ENCODE measurements at regions not wholly inside any gene's neighbourhood (a gene's known extent, or its start where the extent isn't known, plus 50 kb on each side); places are given as distances from the start of the nearest gene placed in this dataset.

GRCh38 chr5:163361450-163361849, 75.9 kb upstream of the CCNG1 start:
- no peaks in the 10 kb centered on the region for H4K20me1 ChIP-seq (replicated peaks; ENCODE audit: control insufficient read depth, extremely low read depth, insufficient read depth, low read length)
- H2AFZ ChIP-seq (ENCODE audit: low read depth, low read length), result no peak overlapping the region
- intact Hi-C loops (cut with micrococcal nuclease) (no loop called here), dilution Hi-C loops (cut with MboI; ENCODE audit: extremely low pct_ligation_motif_present, low sequenced_read_pairs) (no loop called here)
- H3K9me3 ChIP-seq (replicated peaks; ENCODE audit: control insufficient read depth, insufficient read depth, low read length), result no peaks in the 10 kb centered on the region
- no peak overlapping the region for H3K9ac ChIP-seq (replicated peaks; ENCODE audit: extremely low read depth, insufficient read depth, low read length)
- no peaks in the 10 kb centered on the region for H3K79me2 ChIP-seq (ENCODE audit: control insufficient read depth, insufficient read depth, low read length)
- TF ChIP-seq MAX (IDR thresholded peaks at IDR 0.05; ENCODE audit: insufficient read depth, insufficient read length), result no peak
- no peak for TF ChIP-seq CTCF (IDR thresholded peaks at IDR 0.05; ENCODE audit: extremely low read depth in 1 of 2, insufficient read depth in 1 of 2, low read depth in 1 of 2, low read length in 2 of 2)
- no peak for TF ChIP-seq JUN (IDR thresholded peaks at IDR 0.05; ENCODE audit: borderline replicate concordance, insufficient read depth, insufficient read length, low read depth)
- no peak for TF ChIP-seq MYC (IDR thresholded peaks at IDR 0.05; ENCODE audit: low read depth, low read length)
- TF ChIP-seq FOS (IDR thresholded peaks at IDR 0.05; ENCODE audit: borderline replicate concordance, insufficient read depth, low read length), result no peak
- TF ChIP-seq POLR2A (IDR thresholded peaks at IDR 0.05; ENCODE audit: low read depth, low read length), result no peak
- no peak for TF ChIP-seq EZH2 (IDR thresholded peaks at IDR 0.05; ENCODE audit: borderline replicate concordance, low read depth, low read length, severe bottlenecking)
- ChIA-PET POLR2A (no interaction called here), CTCF (no interaction called here)
- BruUV-seq (replicated peaks), result no TSS peak
- no peak overlapping the region for H3K4me2 ChIP-seq (ENCODE audit: insufficient read depth, low read length)
- no peak overlapping the region for H3K27ac ChIP-seq (ENCODE audit: insufficient read depth, low read depth, low read length)
- no peaks in the 10 kb centered on the region for H3K36me3 ChIP-seq (ENCODE audit: control insufficient read depth in 2 of 2, extremely low read depth in 1 of 2, insufficient read depth in 2 of 2, low read length in 2 of 2)
- H3K27me3 ChIP-seq (ENCODE audit: control insufficient read depth in 2 of 2, insufficient read depth in 2 of 2, low read length in 2 of 2), result no peaks in the 10 kb centered on the region
- peak; percentile 28 for FAIRE-seq
- H3K4me3 ChIP-seq (replicated peaks in 1 of 3; ENCODE audit: insufficient read depth in 1 of 3, low read depth in 1 of 3, low read length in 3 of 3), result no peak overlapping the region
- no peak for DNase-seq (ENCODE audit: low read depth, low spot score)
- no peaks in the 10 kb centered on the region for H3K4me1 ChIP-seq (ENCODE audit: control insufficient read depth, extremely low read depth, insufficient read depth, low read length)
- H3K9me1 ChIP-seq (replicated peaks; ENCODE audit: control insufficient read depth, extremely low read depth, insufficient read depth, low read length), result no peaks in the 10 kb centered on the region

Data from endothelial cell of umbilical vein (primary cell).